Activated CD8-positive, alpha-beta T cell treated with anti-CD3 and anti-CD28 coated beads for 36 hours (primary cell): ENCODE measurements at regions not wholly inside any gene's neighbourhood (a gene's known extent, or its start where the extent isn't known, plus 50 kb on each side); places are given as distances from the start of the nearest gene placed in this dataset.

Source experiments
- ATAC-seq: fragments of 200-7000 bp; cut with Tn5 transposase; one replicate; pipeline ENCODE4 v1.10.0; 2021; ENCODE audit warnings: mild to moderate bottlenecking, moderate library complexity
- CTCF ChIA-PET: fragments of 350-600 bp; sonication (Branson Sonifier 250); formaldehyde crosslinking; loops from one replicate; lab custom pipeline; 2021; ENCODE audit warnings: antibody characterized with exemption; lab: Charles Lee
- POLR2A ChIA-PET: fragments of 350-600 bp; sonication (Branson Sonifier 250); formaldehyde crosslinking; loops from one replicate; lab custom pipeline; 2021; ENCODE audit warnings: antibody characterized with exemption; lab: Charles Lee
- DNase-seq: peaks from one replicate; pipeline ENCODE4 v3.0.0-alpha.2; 2020
- H3K27ac Mint-ChIP-seq: one replicate; pipeline ENCODE4 v1.8.0; 2021; ENCODE audit warnings: mild to moderate bottlenecking, mixed read lengths
- H3K27me3 Mint-ChIP-seq: one replicate; pipeline ENCODE4 v1.8.0; 2021; ENCODE audit warnings: mixed read lengths
- H3K36me3 Mint-ChIP-seq: one replicate; pipeline ENCODE4 v1.8.0; 2021; ENCODE audit warnings: low read depth, mixed read lengths
- H3K4me1 Mint-ChIP-seq: one replicate; pipeline ENCODE4 v1.8.0; 2021; ENCODE audit warnings: low read depth, mixed read lengths
- H3K4me3 Mint-ChIP-seq: one replicate; pipeline ENCODE4 v1.8.0; 2021; ENCODE audit warnings: mild to moderate bottlenecking, moderate library complexity, mixed read lengths
- H3K9me3 Mint-ChIP-seq: one replicate; pipeline ENCODE4 v1.8.0; 2021; ENCODE audit warnings: mixed read lengths
- intact Hi-C: fragments of 100-400 bp; cut with micrococcal nuclease; formaldehyde crosslinking; loops from one replicate; pipeline ENCODE4 v1.10.0; 2022
- TF ChIP-seq, protein P1 (sequence below): fragments of 200-600 bp; IDR thresholded peaks from one replicate; pipeline ENCODE4 v1.8.0; 2022; ENCODE audit warnings: antibody characterized with exemption, mild to moderate bottlenecking

- TF ChIP-seq, protein P1, sequence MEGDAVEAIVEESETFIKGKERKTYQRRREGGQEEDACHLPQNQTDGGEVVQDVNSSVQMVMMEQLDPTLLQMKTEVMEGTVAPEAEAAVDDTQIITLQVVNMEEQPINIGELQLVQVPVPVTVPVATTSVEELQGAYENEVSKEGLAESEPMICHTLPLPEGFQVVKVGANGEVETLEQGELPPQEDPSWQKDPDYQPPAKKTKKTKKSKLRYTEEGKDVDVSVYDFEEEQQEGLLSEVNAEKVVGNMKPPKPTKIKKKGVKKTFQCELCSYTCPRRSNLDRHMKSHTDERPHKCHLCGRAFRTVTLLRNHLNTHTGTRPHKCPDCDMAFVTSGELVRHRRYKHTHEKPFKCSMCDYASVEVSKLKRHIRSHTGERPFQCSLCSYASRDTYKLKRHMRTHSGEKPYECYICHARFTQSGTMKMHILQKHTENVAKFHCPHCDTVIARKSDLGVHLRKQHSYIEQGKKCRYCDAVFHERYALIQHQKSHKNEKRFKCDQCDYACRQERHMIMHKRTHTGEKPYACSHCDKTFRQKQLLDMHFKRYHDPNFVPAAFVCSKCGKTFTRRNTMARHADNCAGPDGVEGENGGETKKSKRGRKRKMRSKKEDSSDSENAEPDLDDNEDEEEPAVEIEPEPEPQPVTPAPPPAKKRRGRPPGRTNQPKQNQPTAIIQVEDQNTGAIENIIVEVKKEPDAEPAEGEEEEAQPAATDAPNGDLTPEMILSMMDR = no peak
- ChIA-PET CTCF (no interaction called here), POLR2A (no interaction called here)
- H3K36me3 Mint-ChIP-seq = no peaks in the 10 kb centered on the region
- no peaks in the 10 kb centered on the region for H3K27me3 Mint-ChIP-seq
- no peaks in the 10 kb centered on the region for H3K9me3 Mint-ChIP-seq
- no peaks in the 10 kb centered on the region for H3K4me1 Mint-ChIP-seq
- ATAC-seq = no peak
- no peak overlapping the region for H3K27ac Mint-ChIP-seq
- no peak for DNase-seq
- intact Hi-C loops = no loop called here
- no peak overlapping the region for H3K4me3 Mint-ChIP-seq
Measured at GRCh38 chr6:113011801-113012200, 664.7 kb downstream of the RFPL4B start.

GRCh38 chr6:113015249-113015648 lies 668.1 kb downstream of the RFPL4B start:
- Mint-ChIP-seq H3K27ac (no peak overlapping the region), H3K27me3 (no peaks in the 10 kb centered on the region), H3K9me3 (no peaks in the 10 kb centered on the region), H3K4me3 (no peak overlapping the region), H3K36me3 (no peaks in the 10 kb centered on the region), H3K4me1 (no peaks in the 10 kb centered on the region)
- CTCF ChIA-PET = no interaction called here
- ATAC-seq (no peak), DNase-seq (no peak)
- POLR2A ChIA-PET = no interaction called here
- intact Hi-C loops = no loop called here
- TF ChIP-seq, protein P1 = no peak

DNA sequence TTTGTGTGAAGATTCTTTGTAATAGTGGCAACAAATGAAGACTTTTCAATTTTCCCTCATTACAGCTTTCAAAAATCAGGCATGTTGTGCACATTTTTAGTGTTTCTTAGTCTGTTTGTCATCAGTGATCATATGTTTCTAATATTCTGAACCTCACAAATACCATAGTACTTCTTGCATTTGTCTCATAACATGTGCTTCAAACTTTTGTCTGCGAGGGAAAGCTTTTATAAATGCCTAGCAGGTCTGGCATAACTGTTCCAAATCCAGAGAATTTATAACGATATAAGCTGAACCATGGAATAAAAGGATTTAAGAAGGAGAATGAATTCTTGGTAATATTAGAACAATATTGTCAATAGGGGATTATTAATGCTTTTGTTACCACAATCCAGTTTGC lies 670.2 kb downstream of the RFPL4B start:
- Mint-ChIP-seq H3K9me3 (no peaks in the 10 kb centered on the region), H3K4me1 (no peaks in the 10 kb centered on the region), H3K36me3 (no peaks in the 10 kb centered on the region), H3K4me3 (no peak overlapping the region), H3K27me3 (no peaks in the 10 kb centered on the region), H3K27ac (no peak overlapping the region)
- DNase-seq (no peak), ATAC-seq (no peak)
- ChIA-PET POLR2A (no interaction called here), CTCF (no interaction called here)
- intact Hi-C loops = no loop called here
- TF ChIP-seq, protein P1 = no peak

- H3K27me3 Mint-ChIP-seq = no peaks in the 10 kb centered on the region
- ChIA-PET POLR2A (no interaction called here), CTCF (no interaction called here)
- H3K36me3 Mint-ChIP-seq = no peaks in the 10 kb centered on the region
- H3K4me3 Mint-ChIP-seq = no peak overlapping the region
- ATAC-seq = no peak
- DNase-seq = no peak
- no peak overlapping the region for H3K27ac Mint-ChIP-seq
- no peaks in the 10 kb centered on the region for H3K4me1 Mint-ChIP-seq
- TF ChIP-seq, protein P1 = no peak
- intact Hi-C loops = no loop called here
- H3K9me3 Mint-ChIP-seq = no peaks in the 10 kb centered on the region
Measured at GRCh38 chr6:113018351-113019151, 671.4 kb downstream of the RFPL4B start.

DNA sequence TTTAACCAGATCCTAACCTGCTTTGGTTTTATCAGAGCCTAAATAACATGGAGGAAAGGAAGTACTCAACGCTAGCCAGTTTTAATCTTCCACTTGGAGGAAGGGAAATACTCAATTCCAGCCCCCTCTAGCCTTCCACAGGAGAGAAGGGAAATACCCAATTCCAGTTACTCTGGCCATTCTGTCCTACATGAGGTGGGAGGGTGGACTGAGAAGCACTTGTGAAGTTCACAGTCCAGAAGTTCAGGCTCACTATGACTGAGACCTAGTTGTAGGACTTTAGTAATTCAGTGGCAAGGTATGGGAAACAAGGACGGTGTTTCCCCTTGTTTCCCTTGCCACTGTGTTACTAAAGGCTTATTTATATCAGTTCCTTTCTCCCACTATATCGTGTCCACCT lies 672.0 kb downstream of the RFPL4B start:
- Mint-ChIP-seq H3K27ac (no peak overlapping the region), H3K4me1 (no peaks in the 10 kb centered on the region), H3K4me3 (no peak overlapping the region), H3K27me3 (no peaks in the 10 kb centered on the region), H3K9me3 (no peaks in the 10 kb centered on the region), H3K36me3 (no peaks in the 10 kb centered on the region)
- DNase-seq (no peak), ATAC-seq (no peak)
- ChIA-PET POLR2A (no interaction called here), CTCF (no interaction called here)
- TF ChIP-seq, protein P1 = no peak
- intact Hi-C loops = no loop called here
